Nucleus accumbens (tissue), 56 donors: ENCODE measurements at regions not wholly inside any gene's neighbourhood (a gene's known extent, or its start where the extent isn't known, plus 50 kb on each side); places are given as distances from the start of the nearest gene placed in this dataset.
A peak's percentile ranks its signal among the peaks of the same experiment; 100 is the strongest.

ENCODE experiments used
- DNase-seq, 56 donors: peaks; one replicate each; lab custom pipeline; 2025; lab: John Stamatoyannopoulos, UW

DNA sequence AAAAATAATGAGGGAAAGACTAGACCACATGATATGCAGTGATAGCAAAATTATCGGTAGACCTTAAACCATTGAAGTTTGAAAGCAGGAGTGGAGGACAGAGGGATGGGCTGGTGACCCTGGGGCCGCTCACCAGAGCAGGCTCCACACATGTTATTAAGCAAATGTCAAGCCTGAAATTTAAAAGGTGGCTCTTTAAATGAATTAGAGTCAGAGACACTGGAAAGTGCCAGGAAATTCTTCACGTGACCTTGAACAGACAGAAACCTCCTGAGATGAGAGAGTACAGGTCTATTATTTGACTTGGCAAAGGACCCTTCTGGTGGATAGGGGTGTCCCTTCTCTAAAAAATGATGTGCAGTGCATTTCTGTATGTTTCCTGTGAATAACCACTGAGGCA is 111.0 kb upstream of the CPEB4 start:
- DNase-seq, result no peak

DNA sequence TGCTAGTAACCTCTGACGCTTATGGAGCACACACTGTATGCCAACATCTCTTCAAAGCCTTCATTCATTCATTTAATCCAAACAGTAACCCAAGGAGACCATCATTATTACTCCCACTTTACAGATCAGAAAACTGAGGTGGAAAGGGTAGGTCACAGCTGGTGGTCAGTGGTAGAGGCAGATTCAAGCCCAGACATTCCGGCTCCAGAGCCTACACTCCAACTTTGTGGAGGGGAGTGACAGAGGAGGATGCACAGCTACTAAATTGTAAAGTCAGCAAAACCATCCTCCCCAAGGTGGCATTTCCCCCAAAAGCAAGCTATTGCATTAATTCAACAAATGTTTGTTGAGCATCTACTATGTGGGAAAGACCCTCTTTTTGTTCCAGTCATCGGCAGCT is 110.5 kb upstream of the CPEB4 start:
- DNase-seq, result no peak

DNA sequence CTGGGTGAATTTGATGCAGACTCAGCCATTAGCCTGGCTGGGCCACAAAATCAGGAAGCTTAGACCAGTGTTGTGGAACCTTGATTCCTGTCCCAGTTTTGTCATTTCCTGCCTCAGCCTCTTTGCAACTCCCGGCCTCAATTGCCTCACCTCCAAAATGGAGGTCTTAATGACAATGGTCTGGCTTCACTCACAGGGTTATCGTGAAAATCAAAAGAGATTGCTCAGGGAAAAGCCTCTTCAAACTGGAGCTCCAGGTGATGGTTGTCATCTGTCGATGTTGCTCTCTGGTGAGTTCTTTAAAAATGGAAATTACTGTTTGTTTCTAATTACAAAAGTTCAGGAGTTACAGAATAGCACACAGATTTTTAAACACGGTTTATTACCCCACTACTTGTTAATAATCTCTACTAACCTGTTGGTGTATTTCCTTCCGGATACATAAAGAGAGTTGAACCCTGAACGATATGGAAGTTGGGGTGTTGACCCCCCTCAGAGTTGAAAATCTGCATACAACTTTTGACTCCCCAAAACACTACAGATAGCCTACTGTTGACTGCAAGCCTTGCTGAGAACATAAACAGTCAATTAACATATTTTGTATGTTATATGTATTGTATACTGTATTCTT is 109.9 kb upstream of the CPEB4 start:
- DNase-seq, result no peak

- no peak for DNase-seq
Observed at GRCh38 chr5:173778784-173779304, 109.3 kb upstream of the CPEB4 start.

DNA sequence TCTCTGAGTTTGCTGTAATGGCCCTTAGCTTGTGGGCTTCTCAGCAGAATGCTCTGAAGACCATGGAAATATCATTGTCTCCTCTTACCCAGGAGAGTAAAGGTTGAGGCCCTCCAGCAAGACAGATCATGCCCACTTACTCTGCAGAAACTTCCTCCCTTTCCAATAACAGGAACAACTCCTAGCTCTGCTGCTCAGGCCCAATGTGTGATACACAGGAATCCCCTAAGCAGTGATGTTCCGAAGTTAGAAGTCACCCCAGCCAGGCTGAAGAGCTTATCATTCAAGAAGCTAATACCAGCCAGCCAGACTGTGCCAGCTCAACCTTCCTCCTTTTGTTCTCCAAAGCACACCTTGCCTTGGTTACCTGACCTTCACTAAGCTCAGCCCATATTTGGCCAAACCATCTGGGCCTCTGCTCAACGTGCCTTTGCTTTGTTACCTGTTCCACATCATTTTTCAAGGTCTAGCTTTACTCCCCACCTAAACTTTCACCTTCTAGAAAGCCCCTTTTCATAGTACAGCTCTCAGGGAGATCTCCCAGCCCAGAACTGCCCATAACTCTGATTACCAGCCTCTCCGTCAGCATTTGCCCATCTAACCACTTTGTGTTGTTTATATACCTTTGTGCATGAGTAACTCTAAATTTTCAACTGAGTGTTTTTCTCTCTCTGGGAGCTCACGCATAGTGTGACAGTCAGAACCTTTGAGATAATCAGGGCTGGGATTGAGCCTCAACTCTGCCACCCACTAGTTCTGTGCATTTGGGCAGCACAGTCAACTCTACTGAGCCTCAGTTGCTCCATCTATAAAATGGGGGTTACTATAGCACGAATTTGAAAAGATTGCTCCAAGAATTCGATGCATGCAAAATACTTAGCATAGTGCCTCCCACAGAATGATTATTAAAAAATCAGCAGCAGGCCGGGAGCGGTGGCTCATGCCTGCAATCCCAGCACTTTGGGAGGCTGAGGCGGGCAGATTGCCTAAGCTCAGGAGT is 107.6 kb upstream of the CPEB4 start:
- no peak for DNase-seq

DNA sequence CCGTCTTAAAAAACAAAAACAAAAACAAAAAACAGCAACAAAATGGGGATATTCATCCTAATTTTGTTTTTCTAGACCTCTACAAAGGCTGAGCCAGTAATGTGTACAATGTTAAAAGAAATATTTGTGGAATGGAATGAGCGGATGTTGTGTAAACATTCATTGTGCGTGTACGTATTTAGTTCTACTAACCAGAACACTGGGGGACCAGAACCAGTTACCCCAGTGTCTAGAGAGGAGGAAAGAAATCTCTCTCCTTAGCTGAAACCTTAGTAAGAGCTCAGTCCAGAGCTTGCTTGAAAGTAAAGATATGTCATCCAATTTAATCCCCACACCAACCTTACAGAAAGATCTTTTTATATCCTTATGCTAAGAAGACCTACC is 106.7 kb upstream of the CPEB4 start:
- no peak for DNase-seq

GRCh38 chr5:173781816-173782670 is 106.1 kb upstream of the CPEB4 start:
- DNase-seq, result peak in 52 of 56 donors; percentile 13 to 92 (median 62)

- DNase-seq, result no peak
Observed at GRCh38 chr5:173782671-173783101, 105.5 kb upstream of the CPEB4 start.

DNA sequence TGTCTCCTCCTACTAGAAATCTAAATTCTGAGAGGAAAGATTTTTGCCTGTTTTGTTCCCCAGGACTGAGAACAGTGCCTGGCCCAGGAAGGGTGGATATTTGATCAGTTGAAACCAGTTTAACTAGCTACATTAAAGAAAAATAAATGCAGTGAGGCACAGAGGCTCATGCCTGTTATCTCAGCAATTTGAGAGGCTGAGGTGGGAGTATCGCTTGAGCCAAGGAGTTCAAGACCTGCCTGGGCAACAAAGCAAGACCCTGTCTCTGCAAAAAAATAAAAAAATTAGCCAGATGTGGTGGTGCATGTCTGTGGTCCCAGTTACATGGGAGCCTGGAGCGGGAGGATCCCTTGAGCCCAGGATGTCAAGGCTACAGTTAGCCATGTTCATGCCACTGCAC is 104.8 kb upstream of the CPEB4 start:
- DNase-seq, result no peak

- no peak for DNase-seq
Observed at GRCh38 chr5:173785400-173785799, 102.7 kb upstream of the CPEB4 start.

DNA sequence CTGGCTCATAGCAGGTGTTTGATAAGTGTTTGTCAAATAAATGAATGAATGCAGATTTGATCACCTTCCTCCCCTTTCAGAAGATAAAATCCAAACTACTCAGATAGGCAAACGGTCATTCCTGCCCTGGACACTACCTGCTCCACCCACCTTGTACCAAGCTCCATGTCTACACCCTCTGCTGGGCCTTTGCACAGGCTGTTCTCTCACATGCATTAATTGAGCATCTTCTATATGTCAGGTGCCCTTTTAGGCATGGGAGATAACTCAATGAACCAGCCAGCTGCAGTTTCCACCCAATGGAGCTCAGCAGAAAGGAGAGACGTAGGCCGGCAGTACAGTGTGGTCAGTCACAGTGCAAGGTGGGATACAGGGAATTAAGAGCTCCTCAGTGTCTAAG is 102.3 kb upstream of the CPEB4 start:
- DNase-seq, result no peak

GRCh38 chr5:173786286-173787187 is 101.6 kb upstream of the CPEB4 start:
- DNase-seq, result no peak

- no peak for DNase-seq
Observed at GRCh38 chr5:173789031-173789920, 98.9 kb upstream of the CPEB4 start.

DNA sequence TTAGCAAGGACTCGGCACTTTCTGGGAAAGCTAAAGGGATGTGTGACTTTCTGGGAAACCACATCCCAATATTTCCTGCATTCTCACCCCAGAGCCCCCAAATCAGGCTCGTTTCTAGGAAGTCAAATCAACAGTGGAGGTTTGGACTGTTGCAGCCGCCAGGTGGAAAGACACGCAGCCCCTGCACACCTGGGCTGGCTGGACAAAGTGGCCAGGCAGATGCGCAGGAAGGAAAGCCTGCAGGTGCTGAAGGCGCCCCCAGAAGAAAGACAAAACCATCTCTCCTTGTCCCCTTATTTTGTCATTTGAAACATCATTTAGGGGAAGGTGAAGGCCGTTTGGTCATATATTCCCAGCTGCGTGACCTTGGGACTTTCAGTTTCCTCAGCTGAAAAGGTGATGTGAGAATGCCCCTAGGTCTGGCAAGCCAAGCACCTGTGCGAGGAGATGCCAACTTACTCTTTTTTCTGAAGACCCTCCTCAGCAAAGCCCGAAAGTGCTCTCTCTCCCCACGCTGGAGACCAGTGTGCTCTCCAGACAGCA is 97.9 kb upstream of the CPEB4 start:
- DNase-seq, result no peak

- peak in 6 of 56 donors; percentile 13 to 33 (median 26) for DNase-seq
Observed at GRCh38 chr5:173790836-173791546, 97.2 kb upstream of the CPEB4 start.

DNA sequence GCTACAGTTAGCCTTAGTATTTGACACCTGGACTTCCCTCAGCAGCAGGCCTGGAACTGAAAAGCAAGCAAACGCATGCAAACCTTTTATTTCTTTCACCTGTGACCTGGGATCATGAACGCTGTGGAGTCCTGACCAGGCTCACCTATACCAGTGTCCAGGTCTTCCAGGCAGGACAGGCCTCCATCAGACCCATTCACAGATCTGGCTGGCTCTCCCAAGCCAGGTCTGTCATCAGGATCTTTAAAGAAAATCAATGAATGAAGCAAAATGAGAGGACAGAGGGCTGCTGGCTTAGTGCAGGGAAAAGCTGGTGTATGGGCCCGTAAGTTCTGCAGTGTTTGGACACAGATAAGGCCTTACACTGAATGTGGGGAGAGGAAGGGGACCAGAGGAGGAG is 96.3 kb upstream of the CPEB4 start:
- no peak for DNase-seq

DNA sequence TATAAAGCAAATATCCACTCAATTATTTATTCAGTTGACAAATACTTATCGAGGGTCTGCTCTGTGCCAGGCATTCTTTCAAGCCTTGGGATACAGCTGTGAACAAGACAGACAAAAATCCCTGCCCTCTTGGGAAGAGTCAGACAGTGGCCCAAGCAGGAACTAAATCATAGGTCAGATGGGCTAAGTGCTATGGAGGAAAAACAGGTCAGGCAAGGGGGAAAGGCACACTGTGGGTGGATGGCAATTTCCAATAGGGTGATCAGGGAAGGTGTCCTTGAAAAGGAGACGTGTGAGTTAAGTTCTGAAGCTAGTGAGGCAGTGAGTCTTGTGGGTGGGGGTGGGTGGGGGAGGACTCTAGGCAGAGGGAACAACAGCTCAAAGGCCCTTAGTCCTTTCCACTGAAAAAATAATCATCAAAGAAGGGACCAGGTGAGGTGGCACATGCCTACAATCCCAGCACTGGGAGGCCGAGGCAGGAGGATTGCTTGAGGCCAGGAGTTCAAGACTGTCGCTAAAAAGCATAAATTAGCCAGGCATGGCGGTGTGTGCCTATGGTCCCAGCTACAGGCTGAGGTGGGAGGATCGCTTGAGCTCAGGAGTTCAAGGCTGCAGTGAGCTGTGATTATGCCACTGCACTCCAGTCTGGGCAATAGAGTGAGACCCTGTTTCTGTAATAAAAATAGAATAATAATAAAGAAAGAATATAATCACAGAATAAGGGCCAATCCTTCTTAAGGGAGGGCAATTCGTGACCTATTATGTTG is 95.2 kb upstream of the CPEB4 start:
- no peak for DNase-seq
